ENCODE measurements at regions not wholly inside any gene's neighbourhood (a gene's known extent, or its start where the extent isn't known, plus 50 kb on each side); places are given as distances from the start of the nearest gene placed in this dataset.
"Not testable (repeated sequence)": the region's sequence is repeated elsewhere in the genome, so short reads cannot be mapped to it uniquely, and the experiment has no call there.

- TF ChIP-seq NRF1 (IDR thresholded peaks at IDR 0.05; ENCODE audit: low read depth, low read length) (no peak), RAD21 (IDR thresholded peaks at IDR 0.05; ENCODE audit: low read length) (no peak), GABPA (IDR thresholded peaks at IDR 0.05; ENCODE audit: low read depth) (no peak), MXI1 (IDR thresholded peaks at IDR 0.05; ENCODE audit: low read depth, low read length) (no peak), ELF1 (IDR thresholded peaks at IDR 0.05) (no peak), PBX3 (IDR thresholded peaks at IDR 0.05) (no peak), SMC3 (IDR thresholded peaks at IDR 0.05; ENCODE audit: low read depth, low read length) (no peak), TAF1 (IDR thresholded peaks at IDR 0.05; ENCODE audit: borderline replicate concordance, low read depth, low read length) (no peak), EZH2phosphoT487 (IDR thresholded peaks at IDR 0.05; ENCODE audit: borderline replicate concordance, low read depth) (no peak)
- DNase-seq = no peak
- no peak overlapping the region for H3K9ac ChIP-seq
- no peaks in the 10 kb centered on the region for H3F3A ChIP-seq (replicated peaks; ENCODE audit: insufficient read depth)
- H3K4me3 ChIP-seq (ENCODE audit: low read depth in 2 of 2, low read length in 1 of 2) = no peak overlapping the region
- H3K9me3 ChIP-seq = no peaks in the 10 kb centered on the region
- H3K4me1 ChIP-seq (ENCODE audit: control insufficient read depth in 1 of 2, insufficient read depth in 2 of 2, low read depth in 1 of 2, low read length in 1 of 2) = no peaks in the 10 kb centered on the region
- POLR2A ChIA-PET = no interaction called here
- H4K20me1 ChIP-seq (ENCODE audit: insufficient read depth) = no peaks in the 10 kb centered on the region
- no peak overlapping the region for H3K27ac ChIP-seq (ENCODE audit: low read depth in 2 of 2, low read length in 1 of 2)
- no peak overlapping the region for H2AFZ ChIP-seq (ENCODE audit: low read depth)
- WGBS (ENCODE audit: low lambda C conversion rate) = 34% methylated on average over 5 of the region's 6 CpGs
- CTCF ChIA-PET = no interaction called here
- H3K79me2 ChIP-seq (ENCODE audit: insufficient read depth) = no peaks in the 10 kb centered on the region
- H3K9me2 ChIP-seq = no peaks in the 10 kb centered on the region
- H3K36me3 ChIP-seq (replicated peaks in 1 of 2; ENCODE audit: control insufficient read depth in 1 of 2, insufficient read depth in 2 of 2, low read length in 1 of 2) = no peaks in the 10 kb centered on the region
- H3K27me3 ChIP-seq (ENCODE audit: insufficient read depth) = no peaks in the 10 kb centered on the region
- H3K4me2 ChIP-seq = no peak overlapping the region
These were observed 121.2 kb downstream of the FSCB start for GRCh38 chr14:44385906-44386305.

GRCh38 chr14:44385296-44385695, 121.8 kb downstream of the FSCB start:
- H3K9me2 ChIP-seq; H3K4me1 ChIP-seq (ENCODE audit: control insufficient read depth in 1 of 2, insufficient read depth in 2 of 2, low read depth in 1 of 2, low read length in 1 of 2); H3K27me3 ChIP-seq (ENCODE audit: insufficient read depth); H2AFZ ChIP-seq (ENCODE audit: low read depth); CTCF ChIA-PET; H3K4me2 ChIP-seq; H3K9ac ChIP-seq; H3K36me3 ChIP-seq (replicated peaks in 1 of 2; ENCODE audit: control insufficient read depth in 1 of 2, insufficient read depth in 2 of 2, low read length in 1 of 2); H4K20me1 ChIP-seq (ENCODE audit: insufficient read depth); POLR2A ChIA-PET; H3K4me3 ChIP-seq (ENCODE audit: low read depth in 2 of 2, low read length in 1 of 2); DNase-seq; H3K9me3 ChIP-seq; H3K27ac ChIP-seq (ENCODE audit: low read depth in 2 of 2, low read length in 1 of 2); H3K79me2 ChIP-seq (ENCODE audit: insufficient read depth); H3F3A ChIP-seq (replicated peaks; ENCODE audit: insufficient read depth): not testable (repeated sequence)
- WGBS (ENCODE audit: low lambda C conversion rate) = 32% methylated on average over 4 of the region's 6 CpGs

GRCh38 chr14:44384601-44385293, 122.3 kb downstream of the FSCB start:
- H2AFZ ChIP-seq (ENCODE audit: low read depth); CTCF ChIA-PET; H3K27me3 ChIP-seq (ENCODE audit: insufficient read depth); H3K4me2 ChIP-seq; H3K4me1 ChIP-seq (ENCODE audit: control insufficient read depth in 1 of 2, insufficient read depth in 2 of 2, low read depth in 1 of 2, low read length in 1 of 2); H3K79me2 ChIP-seq (ENCODE audit: insufficient read depth); H3K9me2 ChIP-seq; DNase-seq; H3K9ac ChIP-seq; H3K27ac ChIP-seq (ENCODE audit: low read depth in 2 of 2, low read length in 1 of 2); H4K20me1 ChIP-seq (ENCODE audit: insufficient read depth); H3F3A ChIP-seq (replicated peaks; ENCODE audit: insufficient read depth); POLR2A ChIA-PET; H3K9me3 ChIP-seq; H3K36me3 ChIP-seq (replicated peaks in 1 of 2; ENCODE audit: control insufficient read depth in 1 of 2, insufficient read depth in 2 of 2, low read length in 1 of 2); H3K4me3 ChIP-seq (ENCODE audit: low read depth in 2 of 2, low read length in 1 of 2): not testable (repeated sequence)
- WGBS (ENCODE audit: low lambda C conversion rate) = no CpG with 5 or more reads among the region's 38 CpGs

Data from SK-N-SH (cell line).